ENCODE measurements at regions not wholly inside any gene's neighbourhood (a gene's known extent, or its start where the extent isn't known, plus 50 kb on each side); places are given as distances from the start of the nearest gene placed in this dataset.

GRCh38 chr17:43330876-43331639 is 67.7 kb upstream of the ARL4D start:
- H3K9me3 ChIP-seq (ENCODE audit: control insufficient read depth, low read length) = peaks cover 9% of the 10 kb centered on the region
- no peak overlapping the region for H3K9ac ChIP-seq (ENCODE audit: extremely low read depth, low read length, poor library complexity, severe bottlenecking)
- Mint-ChIP-seq H3K27me3 (ENCODE audit: insufficient read depth) (no peaks in the 10 kb centered on the region), H3K4me1 (peaks cover 54% of the 10 kb centered on the region), H3K36me3 (ENCODE audit: low read depth) (no peaks in the 10 kb centered on the region), H3K4me3 (no peak overlapping the region), H3K27ac (no peak overlapping the region), H3K9me3 (no peaks in the 10 kb centered on the region)
- no peak overlapping the region for H3K4me3 ChIP-seq (ENCODE audit: low read length)
- peaks cover 19% of the 10 kb centered on the region for H3K4me1 ChIP-seq (ENCODE audit: control insufficient read depth, insufficient read depth, low read length)
- no peaks in the 10 kb centered on the region for H3K27me3 ChIP-seq (ENCODE audit: control insufficient read depth, insufficient read depth, low read length, poor library complexity, severe bottlenecking)
- H3K36me3 ChIP-seq (ENCODE audit: control insufficient read depth, insufficient read depth, low read length) = no peaks in the 10 kb centered on the region
- TF ChIP-seq CTCF (conservative IDR thresholded peaks at IDR 0.05) = peak; percentile 48
- no peak for DNase-seq
- 92 to 94% methylated on average over 11 to 12 of the region's 12 CpGs for WGBS, 2 experiments (ENCODE audit: insufficient coverage in 1 of 2, insufficient read length in 1 of 2)
- no peak overlapping the region for H3K27ac ChIP-seq (ENCODE audit: low read depth, low read length)

DNA sequence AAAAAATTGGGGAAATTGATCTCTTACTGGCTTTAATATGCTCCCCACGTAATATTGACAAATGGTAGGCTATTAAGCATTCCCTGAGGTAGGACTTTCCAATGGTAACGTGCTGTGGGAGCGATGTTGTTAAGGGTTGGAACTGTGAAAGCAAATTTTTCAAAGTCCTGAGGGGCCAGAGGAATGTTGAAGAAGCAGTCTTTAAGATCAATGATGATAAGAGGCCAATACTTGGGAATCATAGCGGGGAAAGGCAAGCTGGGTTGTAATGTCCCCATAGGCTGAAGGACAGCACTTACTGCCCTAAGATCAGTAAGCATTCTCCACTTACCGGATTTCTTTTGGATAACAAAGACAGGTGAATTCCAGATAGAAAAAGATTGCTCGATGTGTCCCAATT is 69.6 kb upstream of the ARL4D start:
- Mint-ChIP-seq H3K9me3 (no peaks in the 10 kb centered on the region), H3K27ac (no peak overlapping the region), H3K36me3 (ENCODE audit: low read depth) (no peaks in the 10 kb centered on the region), H3K4me1 (peaks cover 49% of the 10 kb centered on the region), H3K4me3 (no peak overlapping the region), H3K27me3 (ENCODE audit: insufficient read depth) (no peaks in the 10 kb centered on the region)
- Histone ChIP-seq H3K27me3 (ENCODE audit: control insufficient read depth, insufficient read depth, low read length, poor library complexity, severe bottlenecking) (no peaks in the 10 kb centered on the region), H3K4me1 (ENCODE audit: control insufficient read depth, insufficient read depth, low read length) (peaks cover 19% of the 10 kb centered on the region), H3K9ac (ENCODE audit: extremely low read depth, low read length, poor library complexity, severe bottlenecking) (no peak overlapping the region), H3K27ac (ENCODE audit: low read depth, low read length) (no peak overlapping the region), H3K36me3 (ENCODE audit: control insufficient read depth, insufficient read depth, low read length) (no peaks in the 10 kb centered on the region), H3K9me3 (ENCODE audit: control insufficient read depth, low read length) (peaks cover 9% of the 10 kb centered on the region), H3K4me3 (ENCODE audit: low read length) (no peak overlapping the region)
- no peak for DNase-seq
- 94% methylated on average over 6 of the region's 6 CpGs for WGBS, 2 experiments (ENCODE audit: insufficient coverage in 1 of 2, insufficient read length in 1 of 2)
- no peak for TF ChIP-seq CTCF (conservative IDR thresholded peaks at IDR 0.05)

- WGBS, 2 experiments (ENCODE audit: insufficient coverage in 1 of 2, insufficient read length in 1 of 2) = 91 to 92% methylated on average over 3 of the region's 3 CpGs
- no peak overlapping the region for H3K4me3 Mint-ChIP-seq
Observed at GRCh38 chr17:43328650-43329049, 70.1 kb upstream of the ARL4D start.

More at GRCh38 chr17:43328650-43329049, 70.1 kb upstream of the ARL4D start:
- H3K9ac ChIP-seq (ENCODE audit: extremely low read depth, low read length, poor library complexity, severe bottlenecking) = no peak overlapping the region
- peaks cover 44% of the 10 kb centered on the region for H3K4me1 Mint-ChIP-seq
- H3K27me3 Mint-ChIP-seq (ENCODE audit: insufficient read depth) = no peaks in the 10 kb centered on the region
- no peak overlapping the region for H3K4me3 ChIP-seq (ENCODE audit: low read length)
- H3K27ac ChIP-seq (ENCODE audit: low read depth, low read length) = no peak overlapping the region
- H3K27ac Mint-ChIP-seq = no peak overlapping the region
- no peak for DNase-seq
- H3K36me3 Mint-ChIP-seq (ENCODE audit: low read depth) = no peaks in the 10 kb centered on the region
- peaks cover 9% of the 10 kb centered on the region for H3K9me3 ChIP-seq (ENCODE audit: control insufficient read depth, low read length)
- peaks cover 19% of the 10 kb centered on the region for H3K4me1 ChIP-seq (ENCODE audit: control insufficient read depth, insufficient read depth, low read length)
- no peaks in the 10 kb centered on the region for H3K9me3 Mint-ChIP-seq
- TF ChIP-seq CTCF (conservative IDR thresholded peaks at IDR 0.05) = no peak
- H3K27me3 ChIP-seq (ENCODE audit: control insufficient read depth, insufficient read depth, low read length, poor library complexity, severe bottlenecking) = no peaks in the 10 kb centered on the region
- H3K36me3 ChIP-seq (ENCODE audit: control insufficient read depth, insufficient read depth, low read length) = no peaks in the 10 kb centered on the region

All from endodermal cell (in vitro differentiated cells).